ENCODE measurements at regions not wholly inside any gene's neighbourhood (a gene's known extent, or its start where the extent isn't known, plus 50 kb on each side); places are given as distances from the start of the nearest gene placed in this dataset.

GRCh38 chr6:14882394-14883026 lies 363.4 kb upstream of the JARID2 start:
- ATAC-seq (peak in 5 of 8 donors; percentile 36 to 65 (median 51)), DNase-seq (no peak)
- intact Hi-C loops (cut with DNase I): loop anchor here in 6 of 10 donors (2.0 to 10.0 kb wide), 6 partner anchors 78 to 742 kb away; partner anchors contain the start of gene JARID2 (in 3 of the 6)
- H3K27ac ChIP-seq: peak overlapping the region in 4 of 10 donors; percentile 20 to 51 (median 41)
- no peak for TF ChIP-seq CTCF (IDR thresholded peaks at IDR 0.05)
- no peaks in the 10 kb centered on the region for H3K9me3 ChIP-seq
- WGBS, 2 donors: 51 to 59% methylated on average over 9 of the region's 9 CpGs
- no peaks in the 10 kb centered on the region for H3K27me3 ChIP-seq
- no peaks in the 10 kb centered on the region for H3K36me3 ChIP-seq
- no peak overlapping the region for H3K4me3 ChIP-seq
- peaks cover 7 to 67% (median 60%) of the 10 kb centered on the region in 9 donors for H3K4me1 ChIP-seq

DNA sequence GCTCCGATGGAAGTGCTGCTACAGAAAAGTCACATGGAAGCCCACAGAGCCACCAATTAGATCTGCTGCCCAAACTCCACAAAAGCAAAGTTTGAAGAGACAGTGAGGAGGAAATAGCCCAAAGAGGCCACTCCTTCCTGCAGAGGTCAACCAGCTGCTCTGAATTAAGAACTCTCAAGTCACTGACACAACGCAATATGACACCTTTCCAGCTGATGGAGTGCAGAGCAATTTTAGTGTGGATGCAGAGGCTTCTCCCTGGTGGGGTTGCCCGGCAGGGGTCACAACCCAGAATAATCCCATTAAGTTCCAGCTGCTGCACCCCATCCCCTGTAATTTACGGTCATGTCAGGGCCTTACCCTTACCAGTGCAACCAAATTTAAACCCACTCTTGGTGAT lies 361.9 kb upstream of the JARID2 start:
- intact Hi-C loops (cut with DNase I): loop anchor here in 6 of 10 donors (2.0 to 10.0 kb wide), 6 partner anchors 79 to 741 kb away; partner anchors contain the start of gene JARID2 (in 3 of the 6)
- no peak for TF ChIP-seq CTCF (IDR thresholded peaks at IDR 0.05)
- peaks cover 5 to 69% (median 63%) of the 10 kb centered on the region in 9 donors for H3K4me1 ChIP-seq
- no peak overlapping the region for H3K4me3 ChIP-seq
- H3K27me3 ChIP-seq: no peaks in the 10 kb centered on the region
- no peak for ATAC-seq
- H3K27ac ChIP-seq: peak overlapping the region in 2 of 10 donors; percentile 3 to 6
- no peaks in the 10 kb centered on the region for H3K36me3 ChIP-seq
- no peaks in the 10 kb centered on the region for H3K9me3 ChIP-seq
- no peak for DNase-seq
- WGBS, 2 donors: 68 to 83% methylated on average over 4 of the region's 4 CpGs

DNA sequence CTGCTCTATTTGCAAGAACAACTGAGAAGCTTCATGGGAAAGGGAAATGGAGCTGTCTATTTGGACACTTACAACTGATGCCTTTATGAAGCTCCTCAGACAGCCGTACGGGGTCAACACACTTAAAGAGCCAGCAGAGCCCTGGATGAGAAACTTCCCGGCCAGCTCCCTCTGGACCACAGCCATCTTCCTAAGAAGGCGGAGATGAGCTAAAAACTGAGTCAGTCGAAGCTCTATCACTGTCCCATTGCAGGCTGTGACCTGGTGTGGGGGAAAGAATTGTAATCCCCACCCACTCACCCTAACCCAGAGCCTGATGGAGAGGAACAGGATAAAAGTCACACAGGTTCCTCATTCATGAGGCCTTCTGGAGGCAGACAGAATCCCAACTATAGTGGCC lies 360.4 kb upstream of the JARID2 start:
- Histone ChIP-seq H3K36me3 (no peaks in the 10 kb centered on the region), H3K27me3 (no peaks in the 10 kb centered on the region), H3K4me3 (no peak overlapping the region), H3K9me3 (peaks cover 0 to 6% (median 0%) of the 10 kb centered on the region in 11 donors), H3K4me1 (peaks cover 5 to 60% (median 50%) of the 10 kb centered on the region in 9 donors), H3K27ac (no peak overlapping the region)
- ATAC-seq (no peak), DNase-seq (no peak)
- TF ChIP-seq CTCF (IDR thresholded peaks at IDR 0.05): no peak
- intact Hi-C loops (cut with DNase I): loop anchor here in 6 of 10 donors (10.0 kb wide), 5 partner anchors 149 to 739 kb away; partner anchors contain the start of gene JARID2 (in 3 of the 6)
- WGBS, 2 donors: 58 to 78% methylated on average over 5 of the region's 5 CpGs

DNA sequence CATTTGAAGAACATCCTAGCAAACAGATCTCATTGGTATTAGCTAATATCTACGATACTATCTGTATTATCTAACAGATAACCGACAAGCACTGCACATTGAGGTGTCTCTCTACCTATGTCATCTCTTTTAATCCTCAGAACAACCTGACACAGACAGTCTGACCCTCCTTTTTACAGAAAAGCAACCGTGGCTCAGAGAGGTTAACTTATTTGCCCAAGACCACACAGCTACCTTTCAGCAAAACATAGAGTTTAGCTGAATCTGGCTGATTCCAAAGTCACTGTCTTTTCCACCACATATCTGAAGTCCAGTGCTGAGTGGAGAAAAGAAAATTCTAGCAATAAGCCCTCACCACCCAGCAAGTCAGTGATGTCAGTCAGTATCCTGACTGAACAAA lies 358.7 kb upstream of the JARID2 start:
- Histone ChIP-seq H3K9me3 (peaks cover 0 to 6% (median 0%) of the 10 kb centered on the region in 11 donors), H3K4me3 (no peak overlapping the region), H3K36me3 (no peaks in the 10 kb centered on the region), H3K4me1 (peaks cover 3 to 43% (median 33%) of the 10 kb centered on the region in 9 donors), H3K27ac (no peak overlapping the region), H3K27me3 (no peaks in the 10 kb centered on the region)
- no peak for ATAC-seq
- 92 to 95% methylated on average over 3 of the region's 3 CpGs for WGBS, 2 donors
- TF ChIP-seq CTCF (IDR thresholded peaks at IDR 0.05): no peak
- no peak for DNase-seq
- intact Hi-C loops (cut with DNase I): loop anchor here in 6 of 10 donors (10.0 kb wide), 5 partner anchors 148 to 738 kb away; partner anchors contain the start of gene JARID2 (in 3 of the 6)
